Vagina (tissue), 2 donors: ENCODE measurements at regions not wholly inside any gene's neighbourhood (a gene's known extent, or its start where the extent isn't known, plus 50 kb on each side); places are given as distances from the start of the nearest gene placed in this dataset.

ENCODE experiments used
- DNase-seq, 2 donors: peaks; one replicate each; pipeline ENCODE4 v3.0.0-alpha.2; 2017; ENCODE audit errors: extremely low spot score in 2 of 2
- H3K27ac ChIP-seq: fragments of 200-600 bp; sonication (generic); one replicate; pipeline ENCODE4 v1.5.1; 2019
- H3K27me3 ChIP-seq: fragments of 200-600 bp; sonication (generic); one replicate; pipeline ENCODE4 v1.5.1; 2019
- H3K36me3 ChIP-seq, 2 donors: fragments of 200-600 bp; sonication (generic); one replicate each; pipeline ENCODE4 v1.5.1; 2017 to 2019
- H3K4me1 ChIP-seq: fragments of 200-600 bp; sonication (generic); one replicate; pipeline ENCODE4 v1.5.1; 2019
- H3K4me3 ChIP-seq, 2 donors: fragments of 200-600 bp; sonication (generic); 1 replicate in 1 of 2; 2 replicates in 1 of 2; pipeline ENCODE4 v1.5.1; 2016 to 2019
- H3K9me3 ChIP-seq: fragments of 200-600 bp; sonication (generic); one replicate; pipeline ENCODE4 v1.5.1; 2019
- CTCF ChIP-seq, 3 experiments: fragments of 450-650 bp in 2 of 3; fragments of 200-600 bp in 1 of 3; sonication (generic) in 1 of 3; IDR thresholded peaks; one replicate each; pipeline ENCODE4 v1.5.1; 2017 to 2019; ENCODE audit warnings: antibody characterized with exemption in 3 of 3, mild to moderate bottlenecking in 2 of 3, moderate library complexity in 2 of 3
- POLR2A ChIP-seq, 2 donors: fragments of 450-650 bp; IDR thresholded peaks; one replicate each; pipeline ENCODE4 v1.6.1; 2017; ENCODE audit warnings: antibody characterized with exemption in 2 of 2, mild to moderate bottlenecking in 2 of 2, moderate library complexity in 2 of 2
- POLR2AphosphoS5 ChIP-seq, 2 donors: sonication (generic); formaldehyde crosslinking; IDR thresholded peaks; one replicate each; pipeline ENCODE4 v1.9.0; 2017; ENCODE audit warnings: antibody characterized with exemption in 2 of 2, mild to moderate bottlenecking in 2 of 2, low read depth in 1 of 2; ENCODE audit not compliant: insufficient read depth in 1 of 2
- intact Hi-C: fragments of 100-400 bp; cut with DNase I; formaldehyde crosslinking; loops from one replicate; pipeline ENCODE4 v1.15.1; 2023

- Histone ChIP-seq H3K4me1 (peaks cover 29% of the 10 kb centered on the region), H3K27ac (no peak overlapping the region), H3K9me3 (peaks cover 11% of the 10 kb centered on the region), H3K27me3 (no peaks in the 10 kb centered on the region), H3K4me3 (no peak overlapping the region), H3K36me3 (peaks cover 0 to 3% of the 10 kb centered on the region in 2 donors)
- intact Hi-C loops: no loop called here
- DNase-seq: no peak
- TF ChIP-seq POLR2AphosphoS5 (IDR thresholded peaks at IDR 0.05; ENCODE audit: insufficient read depth in 1 of 2, low read depth in 1 of 2): no peak
- no peak for TF ChIP-seq POLR2A (IDR thresholded peaks at IDR 0.05)
- TF ChIP-seq CTCF (IDR thresholded peaks at IDR 0.05): no peak
Measured at GRCh38 chr16:86376837-86377236, 133.5 kb upstream of the FOXF1 start.

- no peak for DNase-seq
Measured at GRCh38 chr16:86377251-86378022, 132.9 kb upstream of the FOXF1 start.

GRCh38 chr16:86378128-86378527, 132.2 kb upstream of the FOXF1 start:
- peaks cover 11% of the 10 kb centered on the region for H3K9me3 ChIP-seq
- no peak overlapping the region for H3K4me3 ChIP-seq
- H3K27ac ChIP-seq: no peak overlapping the region
- no peak for DNase-seq
- H3K27me3 ChIP-seq: no peaks in the 10 kb centered on the region
- peaks cover 0 to 3% of the 10 kb centered on the region in 2 donors for H3K36me3 ChIP-seq
- intact Hi-C loops: no loop called here
- peaks cover 29% of the 10 kb centered on the region for H3K4me1 ChIP-seq
- TF ChIP-seq POLR2AphosphoS5 (IDR thresholded peaks at IDR 0.05; ENCODE audit: insufficient read depth in 1 of 2, low read depth in 1 of 2): no peak
- no peak for TF ChIP-seq POLR2A (IDR thresholded peaks at IDR 0.05)
- no peak for TF ChIP-seq CTCF (IDR thresholded peaks at IDR 0.05)

More at GRCh38 chr16:86377251-86378022, 132.9 kb upstream of the FOXF1 start:
- intact Hi-C loops: no loop called here
- H3K36me3 ChIP-seq: peaks cover 0 to 3% of the 10 kb centered on the region in 2 donors
- H3K27me3 ChIP-seq: no peaks in the 10 kb centered on the region
- H3K4me1 ChIP-seq: peaks cover 29% of the 10 kb centered on the region
- no peak overlapping the region for H3K4me3 ChIP-seq
- no peak for TF ChIP-seq POLR2A (IDR thresholded peaks at IDR 0.05)
- no peak for TF ChIP-seq CTCF (IDR thresholded peaks at IDR 0.05)
- no peak for TF ChIP-seq POLR2AphosphoS5 (IDR thresholded peaks at IDR 0.05; ENCODE audit: insufficient read depth in 1 of 2, low read depth in 1 of 2)
- H3K9me3 ChIP-seq: peaks cover 11% of the 10 kb centered on the region
- no peak overlapping the region for H3K27ac ChIP-seq

- peaks cover 5% of the 10 kb centered on the region for H3K9me3 ChIP-seq
Measured at GRCh38 chr16:86378831-86379504, 131.4 kb upstream of the FOXF1 start.

More at GRCh38 chr16:86378831-86379504, 131.4 kb upstream of the FOXF1 start:
- TF ChIP-seq CTCF (IDR thresholded peaks at IDR 0.05): no peak
- no peak for TF ChIP-seq POLR2AphosphoS5 (IDR thresholded peaks at IDR 0.05; ENCODE audit: insufficient read depth in 1 of 2, low read depth in 1 of 2)
- TF ChIP-seq POLR2A (IDR thresholded peaks at IDR 0.05): no peak
- Histone ChIP-seq H3K4me3 (no peak overlapping the region), H3K36me3 (peaks cover 0 to 3% of the 10 kb centered on the region in 2 donors), H3K27ac (no peak overlapping the region), H3K4me1 (peaks cover 29% of the 10 kb centered on the region), H3K27me3 (no peaks in the 10 kb centered on the region)
- no peak for DNase-seq
- intact Hi-C loops: no loop called here
